WTC11 (cell line): ENCODE measurements at regions not wholly inside any gene's neighbourhood (a gene's known extent, or its start where the extent isn't known, plus 50 kb on each side); places are given as distances from the start of the nearest gene placed in this dataset.

Source experiments
- ATAC-seq: fragments of 200-7000 bp; cut with Tn5 transposase; 2 replicates; pipeline ENCODE4 v1.10.0; 2021; ENCODE audit warnings: mild to moderate bottlenecking, moderate library complexity
- CTCF ChIA-PET: fragments of 300-600 bp; sonication (Branson Sonifier 250); formaldehyde crosslinking; loops from one replicate; lab custom pipeline; 2021; ENCODE audit warnings: antibody characterized with exemption; lab: Charles Lee
- POLR2A ChIA-PET: fragments of 350-600 bp; sonication (Branson Sonifier 250); formaldehyde crosslinking; loops from one replicate; lab custom pipeline; 2021; ENCODE audit warnings: antibody characterized with exemption; lab: Charles Lee
- DNase-seq: peaks from one replicate; pipeline ENCODE4 v3.0.0; 2021; ENCODE audit warnings: low spot score
- H3K27ac Mint-ChIP-seq: 2 replicates; pipeline ENCODE4 v1.8.0; 2021; ENCODE audit warnings: mixed read lengths
- H3K27me3 Mint-ChIP-seq: 2 replicates; pipeline ENCODE4 v1.8.0; 2021; ENCODE audit warnings: low read depth, mild to moderate bottlenecking, moderate library complexity, mixed read lengths
- H3K36me3 Mint-ChIP-seq: 2 replicates; pipeline ENCODE4 v1.8.0; 2021; ENCODE audit warnings: mixed read lengths
- H3K4me1 Mint-ChIP-seq: 2 replicates; pipeline ENCODE4 v1.8.0; 2022; ENCODE audit warnings: mixed read lengths
- H3K4me3 Mint-ChIP-seq: 2 replicates; pipeline ENCODE4 v1.8.0; 2021; ENCODE audit warnings: mild to moderate bottlenecking, moderate library complexity, mixed read lengths
- H3K9me3 Mint-ChIP-seq: 2 replicates; pipeline ENCODE4 v1.8.0; 2021; ENCODE audit warnings: mixed read lengths
- ATF2 ChIP-seq: sonication (generic); formaldehyde crosslinking; IDR thresholded peaks from 2 replicates; pipeline ENCODE4 v1.8.1; 2022; ENCODE audit warnings: low read depth, missing genetic modification reagents, borderline replicate concordance
- ETV6 ChIP-seq: sonication (generic); formaldehyde crosslinking; IDR thresholded peaks from 2 replicates; pipeline ENCODE4 v1.8.1; 2022; ENCODE audit warnings: mild to moderate bottlenecking, missing genetic modification reagents
- FOXJ3 ChIP-seq: sonication (generic); formaldehyde crosslinking; IDR thresholded peaks from 2 replicates; pipeline ENCODE4 v1.9.0; 2021; ENCODE audit warnings: missing genetic modification reagents, mild to moderate bottlenecking, borderline replicate concordance
- FOXP4 ChIP-seq: sonication (generic); formaldehyde crosslinking; IDR thresholded peaks from 2 replicates; pipeline ENCODE4 v1.8.0; 2022; ENCODE audit warnings: mild to moderate bottlenecking, missing genetic modification reagents
- IRF1 ChIP-seq: sonication (generic); formaldehyde crosslinking; IDR thresholded peaks from 2 replicates; pipeline ENCODE4 v1.8.0; 2023; ENCODE audit warnings: missing genetic modification reagents
- NFATC4 ChIP-seq: fragments of 250-450 bp; sonication (Bioruptor Pico); IDR thresholded peaks from 2 replicates; pipeline ENCODE4 v1.9.0; 2021; ENCODE audit warnings: mild to moderate bottlenecking
- OVOL2 ChIP-seq: fragments of 250-450 bp; sonication (Bioruptor Pico); IDR thresholded peaks from 2 replicates; pipeline ENCODE4 v1.9.0; 2021; ENCODE audit warnings: mild to moderate bottlenecking, borderline replicate concordance
- PRDM15 ChIP-seq: sonication (generic); formaldehyde crosslinking; IDR thresholded peaks from 2 replicates; pipeline ENCODE4 v1.8.0; 2022; ENCODE audit warnings: missing genetic modification reagents
- PRRX2 ChIP-seq: fragments of 250-450 bp; sonication (Bioruptor Pico); IDR thresholded peaks from 2 replicates; pipeline ENCODE4 v1.8.0; 2021; ENCODE audit warnings: mild to moderate bottlenecking
- SMAD3 ChIP-seq: sonication (generic); formaldehyde crosslinking; IDR thresholded peaks from 2 replicates; pipeline ENCODE4 v1.8.0; 2022; ENCODE audit warnings: missing genetic modification reagents, mild to moderate bottlenecking, borderline replicate concordance
- TCF7 ChIP-seq: sonication (generic); formaldehyde crosslinking; IDR thresholded peaks from 2 replicates; pipeline ENCODE4 v1.8.0; 2022; ENCODE audit warnings: mild to moderate bottlenecking, low read depth, missing genetic modification reagents, moderate library complexity
- ZNF121 ChIP-seq: sonication (generic); formaldehyde crosslinking; IDR thresholded peaks from 2 replicates; pipeline ENCODE4 v1.8.0; 2023; ENCODE audit warnings: missing genetic modification reagents
- ZSCAN18 ChIP-seq: fragments of 250-450 bp; sonication (Bioruptor Pico); IDR thresholded peaks from 2 replicates; pipeline ENCODE4 v2.1.2; 2022; ENCODE audit warnings: mild to moderate bottlenecking, moderate library complexity

- TF ChIP-seq PRDM15 (CRISPR knock-in tag) (no peak), ETV6 (CRISPR knock-in tag) (no peak), FOXP4 (CRISPR knock-in tag) (no peak), SMAD3 (CRISPR knock-in tag) (no peak), IRF1 (CRISPR knock-in tag) (no peak), TCF7 (CRISPR knock-in tag) (no peak), ZSCAN18 (CRISPR knock-in tag) (no peak)
Observed at GRCh38 chr6:121956782-121957181, 442.7 kb upstream of the HSF2 start (continued).

GRCh38 chr6:121959501-121959900 is 440.0 kb upstream of the HSF2 start:
- peaks cover 11% of the 10 kb centered on the region for H3K36me3 Mint-ChIP-seq
- CTCF ChIA-PET = no interaction called here
- H3K27ac Mint-ChIP-seq = peak overlapping the region; percentile 39; the same call in 1 of the 2 replicates
- DNase-seq (no peak), ATAC-seq (no peak)
- no peaks in the 10 kb centered on the region for H3K27me3 Mint-ChIP-seq
- POLR2A ChIA-PET = no interaction called here
- no peak for TF ChIP-seq NFATC4 (CRISPR knock-in tag)
- no peak for TF ChIP-seq FOXJ3
- no peak for TF ChIP-seq ZSCAN18 (CRISPR knock-in tag)
- TF ChIP-seq ZNF121 (CRISPR knock-in tag) = no peak
- no peak for TF ChIP-seq ATF2 (CRISPR knock-in tag)
- no peak for TF ChIP-seq OVOL2
- TF ChIP-seq PRRX2 (CRISPR knock-in tag) = no peak
- peaks cover 11% of the 10 kb centered on the region for H3K9me3 Mint-ChIP-seq
- H3K4me3 Mint-ChIP-seq = no peak overlapping the region
- H3K4me1 Mint-ChIP-seq = peaks cover 5% of the 10 kb centered on the region
